ENCODE measurements at regions not wholly inside any gene's neighbourhood (a gene's known extent, or its start where the extent isn't known, plus 50 kb on each side); places are given as distances from the start of the nearest gene placed in this dataset.

GRCh38 chr6:9704989-9705388, 709.9 kb downstream of the TFAP2A start:
- TF ChIP-seq CREB1 (IDR thresholded peaks at IDR 0.05; ENCODE audit: low read depth) (no peak), EP300 (IDR thresholded peaks at IDR 0.05; ENCODE audit: borderline replicate concordance) (no peak), TAF1 (IDR thresholded peaks at IDR 0.05; ENCODE audit: low read depth) (no peak), REST (IDR thresholded peaks at IDR 0.05; ENCODE audit: low read depth) (no peak), RAD21 (IDR thresholded peaks at IDR 0.05; ENCODE audit: low read depth) (no peak), YY1 (IDR thresholded peaks at IDR 0.05; ENCODE audit: low read depth) (no peak), NFIC (IDR thresholded peaks at IDR 0.05) (no peak), TCF12 (IDR thresholded peaks at IDR 0.05; ENCODE audit: low read depth) (no peak), CEBPB (IDR thresholded peaks at IDR 0.05) (no peak), TEAD4 (IDR thresholded peaks at IDR 0.05) (no peak)
- TF ChIP-seq, protein P1, sequence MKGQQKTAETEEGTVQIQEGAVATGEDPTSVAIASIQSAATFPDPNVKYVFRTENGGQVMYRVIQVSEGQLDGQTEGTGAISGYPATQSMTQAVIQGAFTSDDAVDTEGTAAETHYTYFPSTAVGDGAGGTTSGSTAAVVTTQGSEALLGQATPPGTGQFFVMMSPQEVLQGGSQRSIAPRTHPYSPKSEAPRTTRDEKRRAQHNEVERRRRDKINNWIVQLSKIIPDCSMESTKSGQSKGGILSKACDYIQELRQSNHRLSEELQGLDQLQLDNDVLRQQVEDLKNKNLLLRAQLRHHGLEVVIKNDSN (IDR thresholded peaks at IDR 0.05): no peak

DNA sequence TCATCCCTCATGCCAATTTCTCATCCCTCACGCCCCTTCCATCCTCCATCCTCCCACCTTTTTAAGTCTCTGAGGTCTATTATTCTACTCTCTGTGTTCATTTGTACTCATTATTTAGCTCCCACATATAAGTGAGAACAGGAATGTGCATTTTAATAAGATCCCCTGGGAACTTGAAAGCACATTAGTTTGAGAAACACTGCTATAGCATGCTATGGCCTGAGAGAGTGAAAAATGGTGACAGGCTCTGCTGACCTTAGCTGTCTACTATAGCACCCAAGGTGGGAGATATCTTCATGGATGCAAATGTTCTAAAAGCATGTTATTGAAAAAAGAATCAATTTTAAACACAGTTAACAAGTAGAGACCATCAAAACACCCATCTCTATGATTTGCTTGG, 712.0 kb downstream of the TFAP2A start:
- TF ChIP-seq TAF1 (IDR thresholded peaks at IDR 0.05; ENCODE audit: low read depth) (no peak), CREB1 (IDR thresholded peaks at IDR 0.05; ENCODE audit: low read depth) (no peak), FOXM1 (IDR thresholded peaks at IDR 0.05; ENCODE audit: borderline replicate concordance, low read depth) (no peak), TCF12 (IDR thresholded peaks at IDR 0.05; ENCODE audit: low read depth) (no peak), RAD21 (IDR thresholded peaks at IDR 0.05; ENCODE audit: low read depth) (no peak), EP300 (IDR thresholded peaks at IDR 0.05; ENCODE audit: borderline replicate concordance) (no peak), YY1 (IDR thresholded peaks at IDR 0.05; ENCODE audit: low read depth) (no peak), ZBTB7A (IDR thresholded peaks at IDR 0.05; ENCODE audit: low read depth) (no peak), NFIC (IDR thresholded peaks at IDR 0.05) (no peak), EGR1 (IDR thresholded peaks at IDR 0.05) (no peak), TEAD4 (IDR thresholded peaks at IDR 0.05) (no peak), CEBPB (IDR thresholded peaks at IDR 0.05) (no peak), REST (IDR thresholded peaks at IDR 0.05; ENCODE audit: low read depth) (no peak)
- TF ChIP-seq, protein P1 (IDR thresholded peaks at IDR 0.05): no peak
- TF ChIP-seq, protein P2, sequence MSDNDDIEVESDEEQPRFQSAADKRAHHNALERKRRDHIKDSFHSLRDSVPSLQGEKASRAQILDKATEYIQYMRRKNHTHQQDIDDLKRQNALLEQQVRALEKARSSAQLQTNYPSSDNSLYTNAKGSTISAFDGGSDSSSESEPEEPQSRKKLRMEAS (IDR thresholded peaks at IDR 0.05): no peak

- TF ChIP-seq FOXM1 (IDR thresholded peaks at IDR 0.05; ENCODE audit: borderline replicate concordance, low read depth) (no peak), CREB1 (IDR thresholded peaks at IDR 0.05; ENCODE audit: low read depth) (no peak), CEBPB (IDR thresholded peaks at IDR 0.05) (no peak), TAF1 (IDR thresholded peaks at IDR 0.05; ENCODE audit: low read depth) (no peak), RAD21 (IDR thresholded peaks at IDR 0.05; ENCODE audit: low read depth) (no peak), EP300 (IDR thresholded peaks at IDR 0.05; ENCODE audit: borderline replicate concordance) (no peak), ZBTB7A (IDR thresholded peaks at IDR 0.05; ENCODE audit: low read depth) (no peak), EGR1 (IDR thresholded peaks at IDR 0.05) (no peak), REST (IDR thresholded peaks at IDR 0.05; ENCODE audit: low read depth) (no peak)
- TF ChIP-seq, protein P1 (IDR thresholded peaks at IDR 0.05): no peak
These were observed 715.0 kb downstream of the TFAP2A start for GRCh38 chr6:9699888-9700287.

GRCh38 chr6:9697263-9697931, 717.5 kb downstream of the TFAP2A start:
- TF ChIP-seq EP300 (IDR thresholded peaks at IDR 0.05; ENCODE audit: borderline replicate concordance) (no peak), CEBPB (IDR thresholded peaks at IDR 0.05) (no peak), REST (IDR thresholded peaks at IDR 0.05; ENCODE audit: low read depth) (no peak), NFIC (IDR thresholded peaks at IDR 0.05) (no peak), CREB1 (IDR thresholded peaks at IDR 0.05; ENCODE audit: low read depth) (no peak), FOXM1 (IDR thresholded peaks at IDR 0.05; ENCODE audit: borderline replicate concordance, low read depth) (no peak), TAF1 (IDR thresholded peaks at IDR 0.05; ENCODE audit: low read depth) (no peak), TCF12 (IDR thresholded peaks at IDR 0.05; ENCODE audit: low read depth) (no peak), EGR1 (IDR thresholded peaks at IDR 0.05) (no peak), TEAD4 (IDR thresholded peaks at IDR 0.05) (no peak)
- TF ChIP-seq, protein P1 (IDR thresholded peaks at IDR 0.05): no peak

All from Ishikawa (cell line).